IgD-negative memory B cell (primary cell): ENCODE measurements at regions not wholly inside any gene's neighbourhood (a gene's known extent, or its start where the extent isn't known, plus 50 kb on each side); places are given as distances from the start of the nearest gene placed in this dataset.

Experiments used
- H3K27ac Mint-ChIP-seq, 3 donors: one replicate each; pipeline ENCODE4 v1.8.0; 2020 to 2022; ENCODE audit warnings: mild to moderate bottlenecking in 3 of 3, mixed read lengths in 3 of 3, moderate library complexity in 1 of 3
- H3K27me3 Mint-ChIP-seq: one replicate; pipeline ENCODE4 v1.8.0; 2021; ENCODE audit warnings: mixed read lengths
- H3K36me3 Mint-ChIP-seq: one replicate; pipeline ENCODE4 v1.8.0; 2020; ENCODE audit warnings: mild to moderate bottlenecking, mixed read lengths
- H3K4me1 Mint-ChIP-seq, 3 donors: one replicate each; pipeline ENCODE4 v1.8.0; 2020 to 2022; ENCODE audit warnings: mixed read lengths in 3 of 3, mild to moderate bottlenecking in 1 of 3
- H3K4me3 Mint-ChIP-seq, 4 donors: one replicate each; pipeline ENCODE4 v1.8.0; 2020 to 2022; ENCODE audit warnings: mild to moderate bottlenecking in 4 of 4, mixed read lengths in 4 of 4, moderate library complexity in 3 of 4
- H3K9me3 Mint-ChIP-seq, 3 donors: one replicate each; pipeline ENCODE4 v1.8.0; 2020 to 2021; ENCODE audit warnings: mixed read lengths in 3 of 3, mild to moderate bottlenecking in 1 of 3

- H3K4me1 Mint-ChIP-seq: peaks cover 0 to 5% (median 3%) of the 10 kb centered on the region in 3 donors
- H3K27ac Mint-ChIP-seq: peak overlapping the region in 1 of 3 donors; percentile 9
Observed at GRCh38 chr1:25140073-25140797, 92.1 kb downstream of the SYF2 start.

GRCh38 chr1:25137521-25138395, 94.5 kb downstream of the SYF2 start:
- Mint-ChIP-seq H3K9me3 (peaks cover 0 to 2% (median 0%) of the 10 kb centered on the region in 3 donors), H3K27ac (no peak overlapping the region), H3K27me3 (peaks cover 15% of the 10 kb centered on the region), H3K4me3 (peak overlapping the region in 1 of 4 donors; percentile 6), H3K36me3 (no peaks in the 10 kb centered on the region), H3K4me1 (peaks cover 0 to 5% (median 0%) of the 10 kb centered on the region in 3 donors)

More at GRCh38 chr1:25140073-25140797, 92.1 kb downstream of the SYF2 start:
- Mint-ChIP-seq H3K27me3 (peaks cover 14% of the 10 kb centered on the region), H3K36me3 (peaks cover 2% of the 10 kb centered on the region), H3K9me3 (peaks cover 0 to 2% (median 0%) of the 10 kb centered on the region in 3 donors), H3K4me3 (no peak overlapping the region)

GRCh38 chr1:25137106-25137505, 95.2 kb downstream of the SYF2 start:
- Mint-ChIP-seq H3K27me3 (peaks cover 15% of the 10 kb centered on the region), H3K4me1 (peaks cover 0 to 5% (median 0%) of the 10 kb centered on the region in 3 donors), H3K36me3 (no peaks in the 10 kb centered on the region), H3K4me3 (no peak overlapping the region), H3K27ac (no peak overlapping the region), H3K9me3 (peaks cover 0 to 2% (median 0%) of the 10 kb centered on the region in 3 donors)

DNA sequence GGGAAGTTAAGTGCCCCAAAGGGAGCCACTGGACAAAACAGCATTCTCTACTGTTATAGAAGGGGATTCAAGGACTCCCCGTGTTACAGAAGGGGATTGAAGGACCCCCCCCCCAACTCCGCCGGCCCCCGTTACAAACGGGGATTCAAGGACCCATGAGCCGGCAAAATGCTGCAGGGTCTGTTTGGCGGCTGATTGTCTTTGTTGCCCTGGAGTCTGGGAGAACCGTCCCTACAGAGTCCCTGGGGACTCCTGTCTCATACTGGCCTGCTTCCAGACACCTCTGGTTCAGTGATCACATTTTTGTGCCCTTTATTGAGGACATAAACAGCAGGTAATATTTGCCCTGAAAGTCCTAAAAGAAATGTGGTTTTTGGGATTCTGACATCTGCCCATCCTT, 96.4 kb downstream of the SYF2 start:
- H3K4me1 Mint-ChIP-seq: peaks cover 0 to 5% (median 0%) of the 10 kb centered on the region in 3 donors
- H3K36me3 Mint-ChIP-seq: no peaks in the 10 kb centered on the region
- H3K27me3 Mint-ChIP-seq: peaks cover 13% of the 10 kb centered on the region
- H3K9me3 Mint-ChIP-seq: peaks cover 0 to 2% (median 0%) of the 10 kb centered on the region in 3 donors
- no peak overlapping the region for H3K4me3 Mint-ChIP-seq
- H3K27ac Mint-ChIP-seq: no peak overlapping the region

- Mint-ChIP-seq H3K27ac (peak overlapping the region in 1 of 3 donors; percentile 19), H3K36me3 (no peaks in the 10 kb centered on the region), H3K4me3 (no peak overlapping the region), H3K27me3 (peaks cover 6% of the 10 kb centered on the region), H3K4me1 (peaks cover 0 to under 1% (median 0%) of the 10 kb centered on the region in 3 donors), H3K9me3 (peaks cover 0 to 2% (median 0%) of the 10 kb centered on the region in 3 donors)
Observed at GRCh38 chr1:25134801-25135461, 97.4 kb downstream of the SYF2 start.

DNA sequence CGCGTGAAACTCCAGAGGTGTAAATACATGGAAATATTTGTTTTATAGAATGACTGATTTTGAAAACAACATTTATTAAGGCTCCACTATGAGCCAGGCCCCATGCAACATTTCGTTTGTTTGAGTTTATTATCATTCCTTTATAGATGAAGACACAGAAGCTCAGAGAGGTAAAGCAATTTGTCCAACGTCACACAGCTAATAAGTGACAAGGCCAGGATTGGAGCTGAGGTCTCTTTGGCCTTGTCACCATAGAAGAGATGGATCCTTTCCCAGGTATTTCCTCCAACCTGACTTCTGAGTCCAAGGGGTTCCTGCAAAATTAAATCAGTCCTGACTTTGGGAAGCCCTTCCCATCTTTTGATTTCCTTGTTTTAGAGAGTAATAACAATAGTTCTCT, 98.0 kb downstream of the SYF2 start:
- Mint-ChIP-seq H3K4me1 (no peaks in the 10 kb centered on the region), H3K36me3 (no peaks in the 10 kb centered on the region), H3K4me3 (no peak overlapping the region), H3K27ac (no peak overlapping the region), H3K9me3 (peaks cover 0 to 2% (median 0%) of the 10 kb centered on the region in 3 donors), H3K27me3 (peaks cover 5% of the 10 kb centered on the region)

DNA sequence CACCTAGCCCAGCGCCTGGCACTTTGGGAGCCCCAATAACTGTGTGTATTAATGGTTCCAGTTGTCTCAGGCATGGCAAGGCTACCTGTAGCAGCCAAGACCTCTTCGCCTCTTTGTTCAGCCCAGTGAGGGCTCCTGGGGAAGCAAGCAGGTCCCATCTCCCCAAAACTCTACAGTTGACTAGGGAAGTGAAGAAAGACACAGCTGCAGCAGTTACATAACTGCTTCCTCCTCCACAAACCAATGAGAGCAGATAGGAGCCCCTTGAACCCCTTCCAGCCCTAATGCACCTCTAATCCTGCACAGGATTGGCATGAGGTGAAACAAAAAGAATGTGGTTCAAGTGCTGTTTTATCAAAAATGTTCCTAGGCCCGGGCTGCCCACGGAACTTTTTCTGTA, 100.5 kb downstream of the SYF2 start:
- Mint-ChIP-seq H3K9me3 (peaks cover 0 to 2% (median 0%) of the 10 kb centered on the region in 3 donors), H3K27ac (no peak overlapping the region), H3K4me1 (peaks cover 0 to 5% (median 4%) of the 10 kb centered on the region in 3 donors)

DNA sequence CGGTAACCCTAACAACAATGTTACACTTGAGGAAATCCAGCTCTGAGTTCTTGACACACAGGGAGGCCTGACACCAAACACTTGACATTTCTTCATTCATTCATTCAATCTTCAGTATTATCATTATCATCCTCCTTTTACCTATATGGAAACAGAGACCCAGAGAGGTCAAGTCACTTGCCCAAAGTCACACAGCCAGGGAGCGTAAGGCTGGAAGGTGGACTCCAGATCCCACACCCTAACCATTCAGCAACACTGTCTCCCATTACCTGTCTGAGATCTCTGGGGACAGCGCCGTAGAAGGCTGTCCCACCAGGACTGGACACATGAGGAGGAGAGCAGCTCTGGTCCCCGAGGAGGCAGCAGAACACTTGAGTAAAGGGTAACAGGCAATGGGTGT, 101.4 kb downstream of the SYF2 start:
- Mint-ChIP-seq H3K27me3 (peaks cover 2% of the 10 kb centered on the region), H3K36me3 (no peaks in the 10 kb centered on the region), H3K9me3 (peaks cover 0 to 2% (median 0%) of the 10 kb centered on the region in 3 donors), H3K27ac (no peak overlapping the region), H3K4me3 (no peak overlapping the region), H3K4me1 (peaks cover 0 to 5% (median 4%) of the 10 kb centered on the region in 3 donors)

More for the DNA sequence above, 100.5 kb downstream of the SYF2 start:
- H3K27me3 Mint-ChIP-seq: peaks cover 2% of the 10 kb centered on the region
- H3K4me3 Mint-ChIP-seq: no peak overlapping the region
- H3K36me3 Mint-ChIP-seq: no peaks in the 10 kb centered on the region

DNA sequence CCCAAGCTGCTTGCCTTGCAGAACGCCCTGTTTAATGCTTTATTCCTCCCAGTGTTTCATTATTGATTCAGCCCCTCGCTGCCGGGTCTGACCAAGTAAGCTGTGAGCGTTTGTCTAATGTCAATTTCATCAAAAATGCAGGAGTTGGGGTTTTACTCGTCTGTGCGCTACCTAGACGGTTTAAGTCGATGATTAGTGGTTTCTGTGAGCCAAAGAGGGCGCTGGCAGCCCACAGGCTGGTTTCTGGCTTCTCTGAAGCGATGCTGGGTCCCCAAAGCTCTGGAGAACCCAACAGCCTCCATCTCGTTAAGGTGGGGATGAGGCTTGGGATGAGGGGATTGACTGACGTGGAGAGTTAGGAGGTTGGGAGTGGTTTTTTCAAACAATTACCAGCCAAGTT, 102.9 kb downstream of the SYF2 start:
- Mint-ChIP-seq H3K4me3 (peak overlapping the region in 1 of 4 donors; percentile 17), H3K4me1 (peaks cover 0 to 5% (median 4%) of the 10 kb centered on the region in 3 donors), H3K36me3 (no peaks in the 10 kb centered on the region), H3K9me3 (peaks cover 0 to 2% (median 0%) of the 10 kb centered on the region in 3 donors), H3K27ac (no peak overlapping the region), H3K27me3 (no peaks in the 10 kb centered on the region)

- H3K4me3 Mint-ChIP-seq: no peak overlapping the region
- no peaks in the 10 kb centered on the region for H3K36me3 Mint-ChIP-seq
- H3K27me3 Mint-ChIP-seq: no peaks in the 10 kb centered on the region
- peaks cover 0 to 2% (median 0%) of the 10 kb centered on the region in 3 donors for H3K9me3 Mint-ChIP-seq
- H3K27ac Mint-ChIP-seq: peak overlapping the region in 1 of 3 donors; percentile 37
- H3K4me1 Mint-ChIP-seq: peaks cover 0 to 5% (median 4%) of the 10 kb centered on the region in 3 donors
Observed at GRCh38 chr1:25128121-25128621, 104.1 kb downstream of the SYF2 start.

- peaks cover 0 to 5% (median 4%) of the 10 kb centered on the region in 3 donors for H3K4me1 Mint-ChIP-seq
- H3K36me3 Mint-ChIP-seq: no peaks in the 10 kb centered on the region
- no peak overlapping the region for H3K4me3 Mint-ChIP-seq
- H3K9me3 Mint-ChIP-seq: peaks cover 0 to 2% (median 0%) of the 10 kb centered on the region in 3 donors
- no peak overlapping the region for H3K27ac Mint-ChIP-seq
- no peaks in the 10 kb centered on the region for H3K27me3 Mint-ChIP-seq
Observed at GRCh38 chr1:25126562-25126961, 105.7 kb downstream of the SYF2 start.

DNA sequence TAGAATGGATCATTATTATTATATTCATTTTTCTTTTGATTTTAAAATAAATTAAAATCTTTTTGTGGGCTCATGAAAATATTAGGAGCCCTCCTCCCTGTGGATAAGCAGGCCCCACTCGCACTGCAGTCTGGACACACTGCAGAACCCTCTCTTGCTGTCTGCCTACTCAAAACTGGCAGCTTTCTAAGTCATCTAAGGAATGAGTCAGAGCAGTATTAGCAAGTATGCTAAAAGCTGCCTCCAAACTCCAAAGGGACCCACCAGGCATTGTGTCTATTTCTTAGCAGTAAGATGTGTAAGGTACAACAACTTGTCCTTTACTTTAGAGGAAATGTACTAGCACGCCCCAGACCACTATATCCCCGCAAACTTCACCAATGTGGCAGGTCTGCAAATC, 108.8 kb downstream of the SYF2 start:
- H3K9me3 Mint-ChIP-seq: peaks cover 0 to 2% (median 0%) of the 10 kb centered on the region in 3 donors
- H3K27me3 Mint-ChIP-seq: no peaks in the 10 kb centered on the region
- peaks cover 0 to 8% (median 7%) of the 10 kb centered on the region in 3 donors for H3K4me1 Mint-ChIP-seq
- no peak overlapping the region for H3K27ac Mint-ChIP-seq
- no peak overlapping the region for H3K4me3 Mint-ChIP-seq
- H3K36me3 Mint-ChIP-seq: peaks cover 6% of the 10 kb centered on the region

DNA sequence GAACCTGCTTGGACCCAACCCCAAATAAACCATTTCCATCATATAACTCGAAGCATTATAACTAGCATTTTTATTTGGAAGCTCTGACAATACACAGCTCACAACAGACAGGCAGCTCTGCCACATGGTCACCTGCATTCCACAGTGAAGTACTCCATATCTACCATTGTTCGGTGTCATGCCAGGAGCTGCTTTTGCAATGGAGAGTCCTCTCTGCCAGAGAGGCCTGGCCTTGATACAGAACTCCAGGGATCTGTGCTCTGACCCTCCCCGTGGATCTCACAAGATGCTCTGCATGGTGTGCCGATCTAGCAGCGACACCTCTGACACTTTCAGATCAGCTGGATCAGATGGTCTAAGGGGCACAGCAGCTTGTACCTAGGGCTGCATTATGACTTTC, 109.6 kb downstream of the SYF2 start:
- Mint-ChIP-seq H3K27me3 (no peaks in the 10 kb centered on the region), H3K9me3 (peaks cover 0 to 2% (median 0%) of the 10 kb centered on the region in 3 donors), H3K4me3 (no peak overlapping the region), H3K27ac (no peak overlapping the region), H3K36me3 (peaks cover 6% of the 10 kb centered on the region), H3K4me1 (peaks cover 0 to 4% (median 4%) of the 10 kb centered on the region in 3 donors)

DNA sequence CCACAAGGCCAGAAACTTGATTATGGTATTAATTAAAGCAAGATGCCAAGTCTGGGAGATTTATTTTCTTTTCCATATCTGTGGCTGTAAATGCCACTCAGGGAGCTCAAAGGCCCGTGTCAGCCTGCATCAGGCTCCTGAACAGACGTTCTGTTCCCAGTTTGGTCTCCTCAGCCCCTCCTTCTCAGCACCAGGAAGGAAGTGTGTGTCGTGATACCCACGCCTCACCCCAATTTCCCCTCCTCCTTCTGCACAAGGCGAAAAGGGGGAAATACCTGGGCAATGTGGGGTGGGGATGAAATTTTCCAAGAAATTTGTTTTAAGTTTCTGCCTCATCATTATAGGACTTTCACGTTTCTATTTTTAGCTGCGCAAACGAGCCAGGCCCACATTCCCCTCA, 112.0 kb downstream of the SYF2 start:
- peaks cover 6% of the 10 kb centered on the region for H3K36me3 Mint-ChIP-seq
- H3K9me3 Mint-ChIP-seq: no peaks in the 10 kb centered on the region
- H3K27me3 Mint-ChIP-seq: peaks cover 3% of the 10 kb centered on the region
- no peak overlapping the region for H3K4me3 Mint-ChIP-seq
- peaks cover 0 to 4% (median 4%) of the 10 kb centered on the region in 3 donors for H3K4me1 Mint-ChIP-seq
- H3K27ac Mint-ChIP-seq: no peak overlapping the region
